MG63 (cell line): ENCODE measurements at regions not wholly inside any gene's neighbourhood (a gene's known extent, or its start where the extent isn't known, plus 50 kb on each side); places are given as distances from the start of the nearest gene placed in this dataset.

Source experiments
- DNase-seq: peaks from one replicate; pipeline ENCODE4 v3.0.0-alpha.2; 2020
- H3K27me3 ChIP-seq: fragments of 250-450 bp; sonication (Bioruptor Pico); 2 replicates; pipeline ENCODE4 v1.5.1; 2020; ENCODE audit warnings: mild to moderate bottlenecking, moderate library complexity
- H3K36me3 ChIP-seq: fragments of 250-450 bp; sonication (Bioruptor Pico); 2 replicates; pipeline ENCODE4 v1.5.1; 2020; ENCODE audit warnings: mild to moderate bottlenecking, moderate library complexity
- H3K4me3 ChIP-seq: fragments of 250-450 bp; sonication (Bioruptor Pico); 2 replicates; pipeline ENCODE4 v1.5.1; 2020; ENCODE audit warnings: mild to moderate bottlenecking, moderate library complexity
- H3K9me3 ChIP-seq: fragments of 250-450 bp; sonication (Bioruptor Pico); 2 replicates; pipeline ENCODE4 v1.5.1; 2020; ENCODE audit warnings: mild to moderate bottlenecking, moderate library complexity

GRCh38 chr13:62093984-62094780, 678.5 kb upstream of the PCDH20 start:
- H3K27me3 ChIP-seq: no peaks in the 10 kb centered on the region
- no peaks in the 10 kb centered on the region for H3K36me3 ChIP-seq
- H3K9me3 ChIP-seq: no peaks in the 10 kb centered on the region
- no peak for DNase-seq
- H3K4me3 ChIP-seq: no peak overlapping the region

- Histone ChIP-seq H3K36me3 (no peaks in the 10 kb centered on the region), H3K27me3 (no peaks in the 10 kb centered on the region), H3K9me3 (no peaks in the 10 kb centered on the region), H3K4me3 (no peak overlapping the region)
- no peak for DNase-seq
These were observed 677.3 kb upstream of the PCDH20 start for GRCh38 chr13:62092949-62093348.

- no peak for DNase-seq
- no peaks in the 10 kb centered on the region for H3K9me3 ChIP-seq
These were observed 676.9 kb upstream of the PCDH20 start for GRCh38 chr13:62092536-62092935.

GRCh38 chr13:62088165-62088564, 672.5 kb upstream of the PCDH20 start:
- no peak for DNase-seq
- no peak overlapping the region for H3K4me3 ChIP-seq
- H3K9me3 ChIP-seq: no peaks in the 10 kb centered on the region
- no peaks in the 10 kb centered on the region for H3K27me3 ChIP-seq
- no peaks in the 10 kb centered on the region for H3K36me3 ChIP-seq

More at GRCh38 chr13:62092536-62092935, 676.9 kb upstream of the PCDH20 start:
- no peak overlapping the region for H3K4me3 ChIP-seq
- H3K36me3 ChIP-seq: no peaks in the 10 kb centered on the region
- H3K27me3 ChIP-seq: no peaks in the 10 kb centered on the region

GRCh38 chr13:62087124-62087523, 671.5 kb upstream of the PCDH20 start:
- Histone ChIP-seq H3K36me3 (no peaks in the 10 kb centered on the region), H3K27me3 (no peaks in the 10 kb centered on the region), H3K9me3 (no peaks in the 10 kb centered on the region), H3K4me3 (no peak overlapping the region)
- DNase-seq: no peak

GRCh38 chr13:62085337-62086229, 669.9 kb upstream of the PCDH20 start:
- no peaks in the 10 kb centered on the region for H3K36me3 ChIP-seq
- no peaks in the 10 kb centered on the region for H3K9me3 ChIP-seq
- H3K27me3 ChIP-seq: no peaks in the 10 kb centered on the region
- no peak overlapping the region for H3K4me3 ChIP-seq
- DNase-seq: no peak

GRCh38 chr13:62084728-62085127, 669.1 kb upstream of the PCDH20 start:
- Histone ChIP-seq H3K9me3 (no peaks in the 10 kb centered on the region), H3K36me3 (no peaks in the 10 kb centered on the region), H3K4me3 (no peak overlapping the region), H3K27me3 (no peaks in the 10 kb centered on the region)
- no peak for DNase-seq

GRCh38 chr13:62067821-62068220, 652.2 kb upstream of the PCDH20 start:
- H3K27me3 ChIP-seq: no peaks in the 10 kb centered on the region
- no peaks in the 10 kb centered on the region for H3K9me3 ChIP-seq
- H3K36me3 ChIP-seq: no peaks in the 10 kb centered on the region
- no peak for DNase-seq
- no peak overlapping the region for H3K4me3 ChIP-seq

GRCh38 chr13:62065016-62065415, 649.4 kb upstream of the PCDH20 start:
- Histone ChIP-seq H3K9me3 (no peaks in the 10 kb centered on the region), H3K36me3 (no peaks in the 10 kb centered on the region), H3K4me3 (no peak overlapping the region), H3K27me3 (no peaks in the 10 kb centered on the region)
- DNase-seq: no peak

- no peaks in the 10 kb centered on the region for H3K36me3 ChIP-seq
- no peak for DNase-seq
- no peaks in the 10 kb centered on the region for H3K27me3 ChIP-seq
- no peaks in the 10 kb centered on the region for H3K9me3 ChIP-seq
- H3K4me3 ChIP-seq: no peak overlapping the region
These were observed 646.1 kb upstream of the PCDH20 start for GRCh38 chr13:62061751-62062150.

- DNase-seq: no peak
- no peaks in the 10 kb centered on the region for H3K36me3 ChIP-seq
- H3K9me3 ChIP-seq: no peaks in the 10 kb centered on the region
- no peaks in the 10 kb centered on the region for H3K27me3 ChIP-seq
- no peak overlapping the region for H3K4me3 ChIP-seq
These were observed 644.9 kb upstream of the PCDH20 start for GRCh38 chr13:62060570-62060969.

- no peaks in the 10 kb centered on the region; the same call in 1 of the 2 replicates for H3K27me3 ChIP-seq
- H3K9me3 ChIP-seq: no peaks in the 10 kb centered on the region
- no peak for DNase-seq
- H3K4me3 ChIP-seq: no peak overlapping the region
- H3K36me3 ChIP-seq: no peaks in the 10 kb centered on the region
These were observed 641.6 kb upstream of the PCDH20 start for GRCh38 chr13:62057286-62057685.

GRCh38 chr13:62049992-62050391, 634.3 kb upstream of the PCDH20 start:
- Histone ChIP-seq H3K36me3 (no peaks in the 10 kb centered on the region), H3K4me3 (no peak overlapping the region), H3K9me3 (no peaks in the 10 kb centered on the region), H3K27me3 (no peaks in the 10 kb centered on the region; the same call in 1 of the 2 replicates)
- DNase-seq: no peak

GRCh38 chr13:62046512-62046911, 630.9 kb upstream of the PCDH20 start:
- Histone ChIP-seq H3K27me3 (no peaks in the 10 kb centered on the region), H3K4me3 (no peak overlapping the region)

GRCh38 chr13:62043600-62043999, 628.0 kb upstream of the PCDH20 start:
- no peak for DNase-seq
- Histone ChIP-seq H3K4me3 (no peak overlapping the region), H3K27me3 (no peaks in the 10 kb centered on the region), H3K36me3 (no peaks in the 10 kb centered on the region), H3K9me3 (no peaks in the 10 kb centered on the region)

More at GRCh38 chr13:62046512-62046911, 630.9 kb upstream of the PCDH20 start:
- Histone ChIP-seq H3K9me3 (no peaks in the 10 kb centered on the region), H3K36me3 (no peaks in the 10 kb centered on the region)
- no peak for DNase-seq

GRCh38 chr13:62040806-62041205, 625.2 kb upstream of the PCDH20 start:
- no peaks in the 10 kb centered on the region for H3K9me3 ChIP-seq
- H3K36me3 ChIP-seq: no peaks in the 10 kb centered on the region
- DNase-seq: no peak
- H3K4me3 ChIP-seq: no peak overlapping the region
- no peaks in the 10 kb centered on the region for H3K27me3 ChIP-seq

- H3K36me3 ChIP-seq: no peaks in the 10 kb centered on the region
- H3K27me3 ChIP-seq: no peaks in the 10 kb centered on the region
- DNase-seq: no peak
- H3K4me3 ChIP-seq: no peak overlapping the region
- no peaks in the 10 kb centered on the region for H3K9me3 ChIP-seq
These were observed 624.4 kb upstream of the PCDH20 start for GRCh38 chr13:62040078-62040477.
